Endodermal cell (in vitro differentiated cells): ENCODE measurements at regions not wholly inside any gene's neighbourhood (a gene's known extent, or its start where the extent isn't known, plus 50 kb on each side); places are given as distances from the start of the nearest gene placed in this dataset.

ENCODE experiments used
- DNase-seq: peaks from one replicate; pipeline ENCODE4 v3.0.0-alpha.2; 2017
- H3K27ac ChIP-seq: 2 replicates; pipeline ENCODE4 v1.5.1; 2013; ENCODE audit warnings: mild to moderate bottlenecking, low read depth, low read length, moderate library complexity
- H3K27me3 ChIP-seq: 2 replicates; pipeline ENCODE4 v1.6.1; 2013; ENCODE audit warnings: mild to moderate bottlenecking, low read length, moderate library complexity; ENCODE audit not compliant: insufficient read depth, control insufficient read depth, poor library complexity, severe bottlenecking
- H3K36me3 ChIP-seq: 2 replicates; pipeline ENCODE4 v1.7.0; 2013; ENCODE audit warnings: mild to moderate bottlenecking, low read length, moderate library complexity; ENCODE audit not compliant: control insufficient read depth, insufficient read depth
- H3K4me1 ChIP-seq: one replicate; pipeline ENCODE4 v1.7.0; 2013; ENCODE audit warnings: low read length; ENCODE audit not compliant: control insufficient read depth, insufficient read depth
- H3K4me3 ChIP-seq: 2 replicates; pipeline ENCODE4 v1.5.1; 2013; ENCODE audit warnings: mild to moderate bottlenecking, low read length, moderate library complexity
- H3K9ac ChIP-seq: 2 replicates; pipeline ENCODE4 v1.6.1; 2013; ENCODE audit warnings: mild to moderate bottlenecking, low read length, moderate library complexity; ENCODE audit not compliant: poor library complexity, severe bottlenecking; ENCODE audit errors: extremely low read depth
- H3K9me3 ChIP-seq: 2 replicates; pipeline ENCODE4 v1.6.1; 2013; ENCODE audit warnings: mild to moderate bottlenecking, low read length, moderate library complexity; ENCODE audit not compliant: control insufficient read depth
- H3K27ac Mint-ChIP-seq: 2 replicates; pipeline ENCODE4 v1.8.0; 2020; ENCODE audit warnings: mixed read lengths
- H3K27me3 Mint-ChIP-seq: 2 replicates; pipeline ENCODE4 v1.8.0; 2021; ENCODE audit warnings: mild to moderate bottlenecking, mixed read lengths; ENCODE audit not compliant: insufficient read depth
- H3K36me3 Mint-ChIP-seq: 2 replicates; pipeline ENCODE4 v1.8.0; 2020; ENCODE audit warnings: low read depth, mixed read lengths
- H3K4me1 Mint-ChIP-seq: 2 replicates; pipeline ENCODE4 v1.8.0; 2020; ENCODE audit warnings: mixed read lengths
- H3K4me3 Mint-ChIP-seq: 2 replicates; pipeline ENCODE4 v1.8.0; 2020; ENCODE audit warnings: mild to moderate bottlenecking, moderate library complexity, mixed read lengths
- H3K9me3 Mint-ChIP-seq: 2 replicates; pipeline ENCODE4 v1.8.0; 2020; ENCODE audit warnings: mild to moderate bottlenecking, mixed read lengths
- CTCF ChIP-seq: fragments of 200-600 bp; sonication (generic); conservative IDR thresholded peaks from 2 replicates; pipeline ENCODE4 v1.5.0; 2021; ENCODE audit warnings: antibody characterized with exemption, mild to moderate bottlenecking
- WGBS, 2 experiments: methylation state at CpG; one replicate each; pipeline versions ENCODE4 v1.1.5 to v1.1.7; 2013; ENCODE audit warnings: missing lambda C conversion rate in 2 of 2, mixed read lengths in 1 of 2; ENCODE audit not compliant: insufficient coverage in 1 of 2, insufficient read length in 1 of 2; 5-methylcytosine and 5-hydroxymethylcytosine counted together

- peaks cover 31% of the 10 kb centered on the region for H3K9me3 ChIP-seq
- Mint-ChIP-seq H3K36me3 (peaks cover 16% of the 10 kb centered on the region), H3K27me3 (no peaks in the 10 kb centered on the region), H3K9me3 (peaks cover 33% of the 10 kb centered on the region), H3K27ac (peak overlapping the region; percentile 48), H3K4me1 (peaks cover 27% of the 10 kb centered on the region), H3K4me3 (no peak overlapping the region)
- H3K27ac ChIP-seq: no peak overlapping the region
- H3K4me1 ChIP-seq: no peaks in the 10 kb centered on the region
- no peak for TF ChIP-seq CTCF
- DNase-seq: peak; percentile 35
- H3K36me3 ChIP-seq: no peaks in the 10 kb centered on the region
- 17 to 53% methylated on average over 1 to 8 of the region's 8 CpGs for WGBS, 2 experiments
- H3K4me3 ChIP-seq: no peak overlapping the region
- no peak overlapping the region for H3K9ac ChIP-seq
- no peaks in the 10 kb centered on the region for H3K27me3 ChIP-seq
Measured at GRCh38 chr15:95044745-95045417, 813.5 kb downstream of the MCTP2 start.

GRCh38 chr15:95051861-95052260, 820.5 kb downstream of the MCTP2 start:
- Mint-ChIP-seq H3K27ac (no peak overlapping the region), H3K36me3 (peaks cover 16% of the 10 kb centered on the region), H3K9me3 (peaks cover 43% of the 10 kb centered on the region)

GRCh38 chr15:95059346-95059905, 828.1 kb downstream of the MCTP2 start:
- no peaks in the 10 kb centered on the region for H3K36me3 ChIP-seq
- peaks cover 11% of the 10 kb centered on the region for H3K4me1 Mint-ChIP-seq
- DNase-seq: no peak
- no peak overlapping the region for H3K4me3 Mint-ChIP-seq
- no peak for TF ChIP-seq CTCF
- H3K9me3 Mint-ChIP-seq: peaks cover 19% of the 10 kb centered on the region
- no peaks in the 10 kb centered on the region for H3K27me3 Mint-ChIP-seq
- H3K4me3 ChIP-seq: no peak overlapping the region
- H3K9ac ChIP-seq: no peak overlapping the region
- H3K27ac ChIP-seq: no peak overlapping the region
- peaks cover 5% of the 10 kb centered on the region for H3K4me1 ChIP-seq
- H3K9me3 ChIP-seq: no peaks in the 10 kb centered on the region
- H3K27me3 ChIP-seq: no peaks in the 10 kb centered on the region
- 93 to 94% methylated on average over 3 of the region's 4 CpGs for WGBS, 2 experiments
- peaks cover 2% of the 10 kb centered on the region for H3K36me3 Mint-ChIP-seq
- no peak overlapping the region for H3K27ac Mint-ChIP-seq

More at GRCh38 chr15:95051861-95052260, 820.5 kb downstream of the MCTP2 start:
- H3K4me3 Mint-ChIP-seq: no peak overlapping the region
- 80 to 94% methylated on average over 1 to 2 of the region's 2 CpGs for WGBS, 2 experiments
- H3K4me1 Mint-ChIP-seq: no peaks in the 10 kb centered on the region
- Histone ChIP-seq H3K27ac (no peak overlapping the region), H3K27me3 (no peaks in the 10 kb centered on the region), H3K9me3 (peaks cover 30% of the 10 kb centered on the region), H3K9ac (no peak overlapping the region), H3K4me3 (no peak overlapping the region), H3K4me1 (no peaks in the 10 kb centered on the region), H3K36me3 (no peaks in the 10 kb centered on the region)
- no peaks in the 10 kb centered on the region for H3K27me3 Mint-ChIP-seq
- no peak for TF ChIP-seq CTCF
- DNase-seq: no peak
